ENCODE measurements at regions not wholly inside any gene's neighbourhood (a gene's known extent, or its start where the extent isn't known, plus 50 kb on each side); places are given as distances from the start of the nearest gene placed in this dataset.

DNA sequence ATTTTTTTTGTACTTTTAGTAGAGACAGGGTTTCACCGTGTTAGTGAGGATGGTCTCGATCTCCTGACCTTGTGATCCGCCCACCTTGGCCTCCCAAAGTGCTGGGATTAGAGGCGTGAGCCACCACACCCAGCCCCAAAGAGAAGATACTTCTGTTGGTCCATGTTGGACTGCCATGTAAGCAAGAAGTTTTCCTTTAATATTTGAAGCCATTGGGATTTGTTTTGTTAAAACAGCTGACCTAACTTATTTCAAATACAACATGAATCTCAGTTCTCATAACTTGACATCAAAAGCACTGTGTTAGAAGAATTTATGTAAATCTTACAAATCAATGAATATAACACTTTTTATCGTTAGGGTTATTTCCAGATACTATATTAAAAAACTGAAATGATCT is 302.4 kb downstream of the SDHAF3 start:
- TF ChIP-seq, protein P1, sequence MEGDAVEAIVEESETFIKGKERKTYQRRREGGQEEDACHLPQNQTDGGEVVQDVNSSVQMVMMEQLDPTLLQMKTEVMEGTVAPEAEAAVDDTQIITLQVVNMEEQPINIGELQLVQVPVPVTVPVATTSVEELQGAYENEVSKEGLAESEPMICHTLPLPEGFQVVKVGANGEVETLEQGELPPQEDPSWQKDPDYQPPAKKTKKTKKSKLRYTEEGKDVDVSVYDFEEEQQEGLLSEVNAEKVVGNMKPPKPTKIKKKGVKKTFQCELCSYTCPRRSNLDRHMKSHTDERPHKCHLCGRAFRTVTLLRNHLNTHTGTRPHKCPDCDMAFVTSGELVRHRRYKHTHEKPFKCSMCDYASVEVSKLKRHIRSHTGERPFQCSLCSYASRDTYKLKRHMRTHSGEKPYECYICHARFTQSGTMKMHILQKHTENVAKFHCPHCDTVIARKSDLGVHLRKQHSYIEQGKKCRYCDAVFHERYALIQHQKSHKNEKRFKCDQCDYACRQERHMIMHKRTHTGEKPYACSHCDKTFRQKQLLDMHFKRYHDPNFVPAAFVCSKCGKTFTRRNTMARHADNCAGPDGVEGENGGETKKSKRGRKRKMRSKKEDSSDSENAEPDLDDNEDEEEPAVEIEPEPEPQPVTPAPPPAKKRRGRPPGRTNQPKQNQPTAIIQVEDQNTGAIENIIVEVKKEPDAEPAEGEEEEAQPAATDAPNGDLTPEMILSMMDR (IDR thresholded peaks at IDR 0.05): no peak
- TF ChIP-seq POLR2A (IDR thresholded peaks at IDR 0.05): no peak
- no peak for TF ChIP-seq POLR2AphosphoS5 (IDR thresholded peaks at IDR 0.05)
